HPDE6-E6E7 (cell line): ENCODE measurements at regions not wholly inside any gene's neighbourhood (a gene's known extent, or its start where the extent isn't known, plus 50 kb on each side); places are given as distances from the start of the nearest gene placed in this dataset.
"Not testable (repeated sequence)": the region's sequence is repeated elsewhere in the genome, so short reads cannot be mapped to it uniquely, and the experiment has no call there.

Source experiments
- DNase-seq: peaks from one replicate; pipeline ENCODE4 v3.0.0; 2011; ENCODE audit warnings: missing footprints; ENCODE audit errors: extremely low spot score

GRCh38 chr13:50526661-50527071 is 316.8 kb downstream of the DLEU7 start:
- DNase-seq: no peak

- no peak for DNase-seq
Observed at GRCh38 chr13:50527188-50527587, 316.3 kb downstream of the DLEU7 start.

GRCh38 chr13:50527612-50528509 is 315.6 kb downstream of the DLEU7 start:
- no peak for DNase-seq

GRCh38 chr13:50529154-50529882 is 314.2 kb downstream of the DLEU7 start:
- peak; percentile 10 for DNase-seq

GRCh38 chr13:50531917-50532899 is 311.3 kb downstream of the DLEU7 start:
- no peak for DNase-seq

GRCh38 chr13:50535050-50535449 is 308.4 kb downstream of the DLEU7 start:
- DNase-seq: no peak

- no peak for DNase-seq
Observed at GRCh38 chr13:50537029-50537428, 306.5 kb downstream of the DLEU7 start.

GRCh38 chr13:50539791-50540530 is 303.5 kb downstream of the DLEU7 start:
- DNase-seq: no peak

GRCh38 chr13:50543141-50543540 is 300.4 kb downstream of the DLEU7 start:
- no peak for DNase-seq

GRCh38 chr13:50543782-50544181 is 299.7 kb downstream of the DLEU7 start:
- no peak for DNase-seq

- no peak for DNase-seq
Observed at GRCh38 chr13:50544211-50544610, 299.3 kb downstream of the DLEU7 start.

- DNase-seq: not testable (repeated sequence)
Observed at GRCh38 chr13:50547175-50547574, 296.3 kb downstream of the DLEU7 start.

GRCh38 chr13:50548586-50548985 is 294.9 kb downstream of the DLEU7 start:
- DNase-seq: no peak

- DNase-seq: no peak
Observed at GRCh38 chr13:50549221-50549942, 294.1 kb downstream of the DLEU7 start.

- no peak for DNase-seq
Observed at GRCh38 chr13:50550151-50550550, 293.3 kb downstream of the DLEU7 start.

GRCh38 chr13:50552424-50552966 is 291.0 kb downstream of the DLEU7 start:
- no peak for DNase-seq

GRCh38 chr13:50561739-50562138 is 281.8 kb downstream of the DLEU7 start:
- no peak for DNase-seq

GRCh38 chr13:50566646-50567045 is 276.8 kb downstream of the DLEU7 start:
- no peak for DNase-seq

- DNase-seq: no peak
Observed at GRCh38 chr13:50572129-50572528, 271.4 kb downstream of the DLEU7 start.

GRCh38 chr13:50573066-50573465 is 270.4 kb downstream of the DLEU7 start:
- no peak for DNase-seq
